Sigmoid colon (tissue), 6 donors: ENCODE measurements at regions not wholly inside any gene's neighbourhood (a gene's known extent, or its start where the extent isn't known, plus 50 kb on each side); places are given as distances from the start of the nearest gene placed in this dataset.

Source experiments
- DNase-seq: peaks from one replicate; pipeline ENCODE4 v3.0.0-alpha.2; 2019
- H3K27ac ChIP-seq, 4 donors: fragments of 200-600 bp; sonication (generic); one replicate each; pipeline ENCODE4 v1.5.1; 2016 to 2019; ENCODE audit warnings: mild to moderate bottlenecking in 1 of 4
- H3K27me3 ChIP-seq, 3 donors: fragments of 200-600 bp; sonication (generic); one replicate each; pipeline ENCODE4 v1.5.1; 2019; ENCODE audit warnings: mild to moderate bottlenecking in 1 of 3
- H3K36me3 ChIP-seq, 4 donors: fragments of 200-600 bp; sonication (generic); one replicate each; pipeline ENCODE4 v1.5.1; 2016 to 2019
- H3K4me1 ChIP-seq, 4 donors: fragments of 200-600 bp; sonication (generic); one replicate each; pipeline ENCODE4 v1.5.1; 2017 to 2019
- H3K4me3 ChIP-seq, 4 donors: fragments of 200-600 bp; sonication (generic); one replicate each; pipeline ENCODE4 v1.5.1; 2017 to 2019; ENCODE audit warnings: mild to moderate bottlenecking in 2 of 4, moderate library complexity in 1 of 4
- H3K9me3 ChIP-seq, 4 donors: fragments of 200-600 bp in 3 of 4; sonication (generic) in 3 of 4; one replicate each; pipeline versions ENCODE4 v1.5.1 to v1.6.1; 2013 to 2019
- EP300 ChIP-seq, 4 donors: sonication (generic); formaldehyde crosslinking; IDR thresholded peaks; one replicate each; pipeline ENCODE4 v1.6.1; 2017; ENCODE audit warnings: antibody characterized with exemption in 4 of 4
- POLR2A ChIP-seq, 2 donors: fragments of 450-650 bp; IDR thresholded peaks; one replicate each; pipeline ENCODE4 v1.6.1; 2016; ENCODE audit warnings: antibody characterized with exemption in 2 of 2, mild to moderate bottlenecking in 2 of 2, moderate library complexity in 2 of 2
- POLR2AphosphoS5 ChIP-seq, 4 donors: sonication (generic); formaldehyde crosslinking; IDR thresholded peaks; one replicate each; pipeline ENCODE4 v1.6.1; 2017; ENCODE audit warnings: antibody characterized with exemption in 4 of 4
- WGBS, 2 donors: extraction: QIAGEN DNeasy Blood & Tissue Kit; methylation state at CpG; one replicate each; pipeline ENCODE4 v1.1.7; 2013; 5-methylcytosine and 5-hydroxymethylcytosine counted together
- intact Hi-C: fragments of 100-400 bp; cut with DNase I; formaldehyde crosslinking; loops from one replicate; pipeline ENCODE4 v1.15.1; 2023
- TF ChIP-seq, protein P1 (sequence below), 4 experiments: fragments of 450-650 bp in 3 of 4; fragments of 200-600 bp in 1 of 4; IDR thresholded peaks; one replicate each; pipeline ENCODE4 v1.5.1; 2016 to 2019; ENCODE audit warnings: antibody characterized with exemption in 4 of 4, mild to moderate bottlenecking in 3 of 4, moderate library complexity in 2 of 4
- donor health status: healthy with polysubstance abuse.
- donor health status: healthy.

DNA sequence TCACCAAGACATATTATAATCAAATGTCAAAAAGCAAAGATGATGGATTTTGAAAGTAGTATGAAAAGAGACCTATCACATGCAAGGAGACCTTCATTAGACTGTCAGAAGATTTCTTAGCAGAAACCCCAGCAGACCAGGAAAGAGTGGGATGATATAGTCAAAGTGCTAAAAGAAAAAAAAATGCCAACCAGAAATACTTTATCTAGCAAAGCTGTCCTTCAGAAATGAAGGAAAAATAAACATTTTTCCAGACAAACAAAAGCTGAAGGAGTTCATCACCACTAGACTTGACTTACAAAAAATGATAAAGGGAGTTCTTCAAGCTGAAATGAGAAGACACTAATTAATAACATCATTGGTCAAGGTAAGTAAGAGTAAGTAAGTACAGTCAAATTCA, 251.2 kb upstream of the SASH1 start:
- DNase-seq: no peak
- H3K4me1 ChIP-seq: no peaks in the 10 kb centered on the region
- no peaks in the 10 kb centered on the region for H3K27me3 ChIP-seq
- no peak overlapping the region for H3K4me3 ChIP-seq
- H3K36me3 ChIP-seq: no peaks in the 10 kb centered on the region
- peaks cover 0 to 6% (median 3%) of the 10 kb centered on the region in 4 donors for H3K9me3 ChIP-seq
- TF ChIP-seq EP300 (IDR thresholded peaks at IDR 0.05) (no peak), POLR2A (IDR thresholded peaks at IDR 0.05) (no peak), POLR2AphosphoS5 (IDR thresholded peaks at IDR 0.05) (no peak)
- TF ChIP-seq, protein P1, sequence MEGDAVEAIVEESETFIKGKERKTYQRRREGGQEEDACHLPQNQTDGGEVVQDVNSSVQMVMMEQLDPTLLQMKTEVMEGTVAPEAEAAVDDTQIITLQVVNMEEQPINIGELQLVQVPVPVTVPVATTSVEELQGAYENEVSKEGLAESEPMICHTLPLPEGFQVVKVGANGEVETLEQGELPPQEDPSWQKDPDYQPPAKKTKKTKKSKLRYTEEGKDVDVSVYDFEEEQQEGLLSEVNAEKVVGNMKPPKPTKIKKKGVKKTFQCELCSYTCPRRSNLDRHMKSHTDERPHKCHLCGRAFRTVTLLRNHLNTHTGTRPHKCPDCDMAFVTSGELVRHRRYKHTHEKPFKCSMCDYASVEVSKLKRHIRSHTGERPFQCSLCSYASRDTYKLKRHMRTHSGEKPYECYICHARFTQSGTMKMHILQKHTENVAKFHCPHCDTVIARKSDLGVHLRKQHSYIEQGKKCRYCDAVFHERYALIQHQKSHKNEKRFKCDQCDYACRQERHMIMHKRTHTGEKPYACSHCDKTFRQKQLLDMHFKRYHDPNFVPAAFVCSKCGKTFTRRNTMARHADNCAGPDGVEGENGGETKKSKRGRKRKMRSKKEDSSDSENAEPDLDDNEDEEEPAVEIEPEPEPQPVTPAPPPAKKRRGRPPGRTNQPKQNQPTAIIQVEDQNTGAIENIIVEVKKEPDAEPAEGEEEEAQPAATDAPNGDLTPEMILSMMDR (IDR thresholded peaks at IDR 0.05): no peak
- H3K27ac ChIP-seq: no peak overlapping the region
- intact Hi-C loops: no loop called here

DNA sequence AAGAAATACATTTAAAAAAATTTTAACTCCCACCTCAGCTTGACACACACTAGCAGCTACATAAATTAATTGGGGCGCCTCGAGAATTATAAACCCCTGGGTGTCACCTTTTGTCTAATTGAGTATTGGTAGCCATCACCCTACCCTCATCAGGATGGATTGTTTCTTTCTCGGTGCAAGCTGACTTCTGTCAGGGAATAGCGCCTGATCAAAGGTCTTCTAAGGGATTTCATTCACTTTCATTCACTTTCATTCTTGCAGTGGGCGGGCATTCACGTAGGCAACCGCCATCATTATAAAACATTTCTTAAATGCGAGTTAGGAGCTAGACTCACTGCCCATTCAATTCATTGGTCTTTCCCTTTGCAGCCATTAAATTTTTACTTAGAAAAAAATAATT, 239.2 kb upstream of the SASH1 start:
- Histone ChIP-seq H3K4me1 (no peaks in the 10 kb centered on the region), H3K4me3 (no peak overlapping the region), H3K9me3 (no peaks in the 10 kb centered on the region), H3K27me3 (no peaks in the 10 kb centered on the region), H3K27ac (no peak overlapping the region), H3K36me3 (no peaks in the 10 kb centered on the region)
- intact Hi-C loops: no loop called here
- DNase-seq: no peak
- TF ChIP-seq EP300 (IDR thresholded peaks at IDR 0.05): no peak
- TF ChIP-seq POLR2A (IDR thresholded peaks at IDR 0.05): no peak
- no peak for TF ChIP-seq POLR2AphosphoS5 (IDR thresholded peaks at IDR 0.05)
- TF ChIP-seq, protein P1 (IDR thresholded peaks at IDR 0.05): no peak
- WGBS, 2 donors: 94 to 95% methylated on average over 8 of the region's 8 CpGs

DNA sequence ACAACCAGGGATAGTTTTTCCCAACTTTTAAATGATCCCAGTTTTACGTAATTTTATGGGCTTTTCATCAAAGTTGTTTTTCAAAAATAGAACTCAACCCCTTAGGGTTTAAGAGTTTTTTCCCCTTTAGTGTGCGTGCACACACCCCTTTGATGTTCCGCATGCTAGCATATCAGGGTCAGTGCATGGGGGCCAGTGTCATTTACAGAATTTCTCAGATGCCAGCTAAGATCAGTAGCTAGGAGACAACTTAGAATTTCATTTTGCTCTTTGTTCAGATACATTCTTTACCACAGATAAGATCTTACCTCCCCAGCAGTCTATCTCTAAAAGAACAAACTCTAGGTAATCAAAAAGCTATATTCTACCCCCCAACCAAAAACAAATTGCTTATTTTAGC, 238.5 kb upstream of the SASH1 start:
- H3K27ac ChIP-seq: no peak overlapping the region
- 96% methylated on average over 3 of the region's 3 CpGs for WGBS, 2 donors
- no peaks in the 10 kb centered on the region for H3K36me3 ChIP-seq
- DNase-seq: no peak
- H3K4me3 ChIP-seq: no peak overlapping the region
- no peaks in the 10 kb centered on the region for H3K4me1 ChIP-seq
- H3K27me3 ChIP-seq: no peaks in the 10 kb centered on the region
- TF ChIP-seq POLR2AphosphoS5 (IDR thresholded peaks at IDR 0.05) (no peak), POLR2A (IDR thresholded peaks at IDR 0.05) (no peak), EP300 (IDR thresholded peaks at IDR 0.05) (no peak)
- TF ChIP-seq, protein P1 (IDR thresholded peaks at IDR 0.05): no peak
- intact Hi-C loops: no loop called here
- H3K9me3 ChIP-seq: no peaks in the 10 kb centered on the region

DNA sequence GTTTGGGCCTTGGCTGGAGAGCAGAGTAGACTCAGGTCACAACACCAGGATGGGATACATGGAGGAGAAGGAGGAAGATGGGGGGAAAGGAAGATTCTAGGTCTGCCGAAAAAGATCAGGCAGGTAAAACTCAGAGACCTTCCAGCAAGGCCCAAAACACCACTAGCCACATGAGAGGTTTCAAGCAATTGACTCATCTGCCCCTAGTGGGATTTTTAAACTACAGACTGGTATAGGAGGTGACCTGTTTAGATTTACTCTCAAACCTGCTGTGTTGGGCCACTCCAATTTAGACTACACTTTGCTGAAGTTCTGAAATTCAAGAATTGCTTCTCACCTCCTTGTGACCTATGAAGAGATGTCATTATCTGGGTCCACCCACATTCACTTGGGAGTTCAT, 236.9 kb upstream of the SASH1 start:
- Histone ChIP-seq H3K4me1 (no peaks in the 10 kb centered on the region), H3K36me3 (no peaks in the 10 kb centered on the region), H3K4me3 (no peak overlapping the region), H3K9me3 (no peaks in the 10 kb centered on the region), H3K27me3 (no peaks in the 10 kb centered on the region), H3K27ac (no peak overlapping the region)
- intact Hi-C loops: no loop called here
- 94 to 100% methylated on average over 1 of the region's 1 CpG for WGBS, 2 donors
- no peak for DNase-seq
- TF ChIP-seq POLR2AphosphoS5 (IDR thresholded peaks at IDR 0.05): no peak
- TF ChIP-seq, protein P1 (IDR thresholded peaks at IDR 0.05): no peak
- no peak for TF ChIP-seq EP300 (IDR thresholded peaks at IDR 0.05)
- TF ChIP-seq POLR2A (IDR thresholded peaks at IDR 0.05): no peak

DNA sequence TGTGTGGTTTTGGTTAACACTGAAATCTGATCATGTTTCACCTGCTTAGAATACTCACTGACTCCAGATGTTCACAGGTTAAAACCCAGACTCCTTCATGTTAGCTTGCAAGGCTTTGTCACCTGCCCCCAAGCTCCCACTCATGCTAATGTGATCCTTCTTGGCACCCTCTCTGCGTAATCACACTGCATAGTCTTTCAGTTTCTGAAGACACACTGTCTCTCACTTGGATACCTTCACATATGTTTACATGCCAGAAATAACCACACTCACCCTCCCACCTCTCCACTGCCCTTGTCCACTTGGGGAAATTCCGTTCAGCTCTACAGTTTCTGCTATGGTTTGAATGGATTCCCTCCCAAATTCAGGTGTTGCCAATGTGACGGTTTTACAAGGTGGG, 234.7 kb upstream of the SASH1 start:
- no peak overlapping the region for H3K4me3 ChIP-seq
- H3K9me3 ChIP-seq: peaks cover 0 to 3% (median 0%) of the 10 kb centered on the region in 4 donors
- TF ChIP-seq POLR2A (IDR thresholded peaks at IDR 0.05) (no peak), POLR2AphosphoS5 (IDR thresholded peaks at IDR 0.05) (no peak), EP300 (IDR thresholded peaks at IDR 0.05) (no peak)
- TF ChIP-seq, protein P1 (IDR thresholded peaks at IDR 0.05): no peak
- H3K36me3 ChIP-seq: no peaks in the 10 kb centered on the region
- H3K27me3 ChIP-seq: no peaks in the 10 kb centered on the region
- no peak for DNase-seq
- intact Hi-C loops: no loop called here
- no peaks in the 10 kb centered on the region for H3K4me1 ChIP-seq
- 91 to 93% methylated on average over 3 of the region's 3 CpGs for WGBS, 2 donors
- no peak overlapping the region for H3K27ac ChIP-seq
